NT2/D1 (cell line): ENCODE measurements at regions not wholly inside any gene's neighbourhood (a gene's known extent, or its start where the extent isn't known, plus 50 kb on each side); places are given as distances from the start of the nearest gene placed in this dataset.

ENCODE experiments used
- YY1 ChIP-seq: IDR thresholded peaks from 2 replicates; pipeline ENCODE4 v1.6.1; 2011; ENCODE audit not compliant: insufficient read length, insufficient read depth
- ZNF274 ChIP-seq: IDR thresholded peaks from 2 replicates; pipeline ENCODE4 v1.6.1; 2011; ENCODE audit warnings: mild to moderate bottlenecking, low read depth, low read length

DNA sequence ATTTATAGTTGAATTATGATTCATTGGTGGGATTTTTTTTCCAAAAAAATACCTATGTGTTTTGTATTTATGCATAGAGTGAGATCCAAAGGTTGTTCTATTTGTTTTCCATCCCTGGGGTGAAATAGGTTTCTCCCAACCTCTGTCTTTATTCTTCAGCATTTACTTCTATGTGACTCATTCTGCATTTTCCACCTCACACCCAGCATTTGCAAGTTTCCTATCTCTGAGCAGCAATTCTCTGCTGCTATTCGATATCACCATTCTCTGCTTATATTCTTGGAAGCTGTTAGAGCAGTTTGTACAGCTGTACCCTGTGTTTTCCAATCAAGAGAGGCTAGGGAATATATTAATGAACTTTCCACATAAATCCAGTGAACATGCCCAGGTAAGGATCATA, 538.9 kb downstream of the SNAPC1 start:
- TF ChIP-seq YY1 = no peak
- TF ChIP-seq ZNF274 = no peak
